HCT116 (cell line): ENCODE measurements at regions not wholly inside any gene's neighbourhood (a gene's known extent, or its start where the extent isn't known, plus 50 kb on each side); places are given as distances from the start of the nearest gene placed in this dataset.

Source experiments
- ATAC-seq: fragments of 200-7000 bp; cut with Tn5 transposase; 2 replicates; pipeline ENCODE4 v1.9.1; 2020; ENCODE audit warnings: mild to moderate bottlenecking, moderate library complexity
- BruUV-seq: library from RNA; stranded (reverse); fragments of 400-500 nt; replicated peaks from 2 replicates; lab custom pipeline; 2021; lab: Mats Ljungman, UMichigan
- CTCF ChIA-PET: fragments of 300-600 bp; sonication (Branson Sonifier 250); formaldehyde crosslinking; loops from one replicate; lab custom pipeline; 2021; ENCODE audit warnings: antibody characterized with exemption; lab: Charles Lee
- POLR2A ChIA-PET: fragments of 300-600, 350-600 bp; sonication (Branson Sonifier 250); formaldehyde crosslinking; loops from one replicate; lab custom pipeline; 2021; ENCODE audit warnings: antibody characterized with exemption; lab: Charles Lee
- RAD21 ChIA-PET, 2 experiments: fragments of 300-600 bp; sonication (Branson Sonifier 250); formaldehyde crosslinking; loops; one replicate each; lab custom pipeline; 2023; ENCODE audit warnings: low total read pairs in 2 of 2; ENCODE audit not compliant: uncharacterized antibody in 2 of 2, unreplicated experiment in 2 of 2, low non-redundant PET in 1 of 2; lab: Charles Lee
- DNase-seq: peaks from one replicate; pipeline ENCODE4 v3.0.0-alpha.2; 2010; ENCODE audit warnings: low read depth, low spot score
- H2AFZ ChIP-seq: fragments of 200-600 bp; shearing (Covaris generic), sonication (generic); 2 replicates; pipeline ENCODE4 v1.6.1; 2017; ENCODE audit warnings: low read depth, mixed run types, mixed read lengths, antibody characterized with exemption, low read length; ENCODE audit not compliant: poor library complexity, severe bottlenecking
- H3K27ac ChIP-seq: 2 replicates; pipeline ENCODE4 v1.5.1; 2012; ENCODE audit warnings: low read depth, low read length
- H3K27me3 ChIP-seq: fragments of 200-600 bp; sonication (generic); 2 replicates; pipeline ENCODE4 v1.6.1; 2016; ENCODE audit warnings: mixed run types, low read length, mixed read lengths; ENCODE audit not compliant: insufficient read depth
- H3K36me3 ChIP-seq, 2 experiments: fragments of 200-500 bp in 1 of 2; fragments of 200-600 bp in 1 of 2; sonication (Bioruptor generic) in 1 of 2; sonication (generic) in 1 of 2; 2 replicates each; pipeline versions ENCODE4 v1.5.1 to v1.6.1; 2014 to 2016; ENCODE audit warnings: low read length in 2 of 2, inconsistent platforms in 1 of 2, mixed read lengths in 1 of 2, mixed run types in 1 of 2; ENCODE audit not compliant: insufficient read depth in 2 of 2, control insufficient read depth in 1 of 2
- H3K4me1 ChIP-seq, 2 experiments: fragments of 200-600 bp in 1 of 2; sonication (generic) in 1 of 2; 2 replicates each; pipeline versions ENCODE4 v1.5.1 to v1.6.1; 2012 to 2017; ENCODE audit warnings: low read length in 2 of 2, inconsistent platforms in 1 of 2, mild to moderate bottlenecking in 1 of 2, mixed read lengths in 1 of 2, mixed run types in 1 of 2, moderate library complexity in 1 of 2; ENCODE audit not compliant: insufficient read depth in 2 of 2, control insufficient read depth in 1 of 2
- H3K4me2 ChIP-seq: fragments of 200-600 bp; sonication (generic); 2 replicates; pipeline ENCODE4 v1.6.1; 2017; ENCODE audit warnings: mixed run types, low read length, mixed read lengths
- H3K4me3 ChIP-seq, 2 experiments: fragments of 200-600 bp in 1 of 2; sonication (generic) in 1 of 2; replicated peaks in 1 of 2; 2 replicates each; pipeline ENCODE4 v1.5.1; 2011 to 2016; ENCODE audit warnings: low read length in 2 of 2, control low read depth in 1 of 2, low read depth in 1 of 2, mild to moderate bottlenecking in 1 of 2, mixed read lengths in 1 of 2, mixed run types in 1 of 2
- H3K79me2 ChIP-seq: fragments of 200-600 bp; sonication (generic); 2 replicates; pipeline ENCODE4 v1.6.1; 2017; ENCODE audit warnings: mild to moderate bottlenecking, mixed run types, low read length, moderate library complexity, mixed read lengths; ENCODE audit not compliant: insufficient read depth
- H3K9ac ChIP-seq: fragments of 200-600 bp; sonication (generic); 2 replicates; pipeline ENCODE4 v1.6.1; 2016; ENCODE audit warnings: low read length, mixed read lengths
- H3K9me2 ChIP-seq: fragments of 200-600 bp; sonication (generic), shearing (Covaris generic); 2 replicates; pipeline ENCODE4 v1.6.1; 2017; ENCODE audit warnings: mixed run types, mild to moderate bottlenecking, moderate library complexity; ENCODE audit not compliant: insufficient read depth
- H3K9me3 ChIP-seq, 2 experiments: fragments of 200-500 bp in 1 of 2; fragments of 200-600 bp in 1 of 2; sonication (Bioruptor generic) in 1 of 2; sonication (generic) in 1 of 2; 2 replicates each; pipeline ENCODE4 v1.6.1; 2014 to 2017; ENCODE audit warnings: low read length in 2 of 2, mixed read lengths in 2 of 2, inconsistent platforms in 1 of 2, low read depth in 1 of 2, mild to moderate bottlenecking in 1 of 2, mixed run types in 1 of 2, moderate library complexity in 1 of 2; ENCODE audit not compliant: control insufficient read depth in 1 of 2, insufficient read depth in 1 of 2
- H4K20me1 ChIP-seq: fragments of 200-600 bp; sonication (generic), shearing (Covaris generic); 2 replicates; pipeline ENCODE4 v1.6.1; 2017; ENCODE audit warnings: mixed run types, mild to moderate bottlenecking, moderate library complexity; ENCODE audit not compliant: insufficient read depth
- CBX3 ChIP-seq: IDR thresholded peaks from 2 replicates; pipeline ENCODE4 v1.6.1; 2012; ENCODE audit warnings: low read depth
- EGR1 ChIP-seq: IDR thresholded peaks from 2 replicates; pipeline ENCODE4 v1.6.1; 2012; ENCODE audit warnings: low read depth
- ELF1 ChIP-seq: IDR thresholded peaks from 2 replicates; pipeline ENCODE4 v1.6.1; 2012; ENCODE audit warnings: low read depth, borderline replicate concordance
- EZH2 ChIP-seq: fragments of 200-600 bp; sonication (generic); IDR thresholded peaks from 2 replicates; pipeline ENCODE4 v1.6.1; 2017; ENCODE audit warnings: antibody characterized with exemption, mixed run types
- EZH2phosphoT487 ChIP-seq: fragments of 200-600 bp; IDR thresholded peaks from 2 replicates; pipeline ENCODE4 v1.6.1; 2018; ENCODE audit warnings: antibody characterized with exemption, borderline replicate concordance
- FOSL1 ChIP-seq: IDR thresholded peaks from 2 replicates; pipeline ENCODE4 v1.6.1; 2012; ENCODE audit warnings: low read depth
- TCF7L2 ChIP-seq: IDR thresholded peaks from 2 replicates; pipeline ENCODE4 v1.7.0; 2011; ENCODE audit warnings: borderline replicate concordance, inconsistent platforms; ENCODE audit not compliant: insufficient read depth, insufficient read length; ENCODE audit errors: extremely low read depth
- YY1 ChIP-seq: IDR thresholded peaks from 2 replicates; pipeline ENCODE4 v1.6.1; 2011; ENCODE audit warnings: low read length, low read depth, moderate library complexity, mild to moderate bottlenecking; ENCODE audit not compliant: insufficient replicate concordance; ENCODE audit errors: extremely low read depth
- intact Hi-C: fragments of 100-400 bp; cut with micrococcal nuclease; formaldehyde crosslinking; loops from 2 replicates; pipeline ENCODE4 v1.10.0; 2022
- TF ChIP-seq, protein P1 (sequence below): IDR thresholded peaks from 2 replicates; pipeline ENCODE4 v1.6.1; 2012; ENCODE audit warnings: low read depth
- TF ChIP-seq, protein P2 (sequence below), 3 experiments: fragments of 200-600 bp in 1 of 3; sonication (generic) in 1 of 3; IDR thresholded peaks in 2 of 3; conservative IDR thresholded peaks in 1 of 3; 2 replicates each; pipeline ENCODE4 v1.5.1; 2012 to 2017; ENCODE audit warnings: low read depth in 2 of 3, low read length in 2 of 3, antibody characterized with exemption in 1 of 3, borderline replicate concordance in 1 of 3, control low read depth in 1 of 3, mild to moderate bottlenecking in 1 of 3, mixed read lengths in 1 of 3, mixed run types in 1 of 3, moderate library complexity in 1 of 3; ENCODE audit not compliant: insufficient read depth in 1 of 3
- TF ChIP-seq, protein P3 (sequence below): IDR thresholded peaks from 2 replicates; pipeline ENCODE4 v1.6.1; 2012

DNA sequence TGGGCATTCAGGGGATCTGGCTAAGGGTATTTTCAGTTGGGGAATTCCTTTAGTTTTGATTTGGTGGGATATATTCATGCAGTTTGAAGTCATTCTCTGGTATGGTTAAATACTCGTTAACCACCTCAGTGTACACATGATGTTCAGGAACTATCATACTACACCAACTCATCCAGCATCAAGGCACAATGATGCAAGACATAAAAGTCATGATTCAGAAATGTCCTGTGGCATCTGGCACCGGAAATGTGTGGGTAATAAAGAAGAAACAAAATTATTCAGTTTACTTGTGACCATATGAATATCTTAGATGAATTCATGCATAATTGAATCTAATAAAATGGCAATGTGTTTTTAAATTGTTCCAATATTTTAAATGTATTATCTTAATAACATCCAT lies 129.0 kb upstream of the BMP5 start:
- Histone ChIP-seq H3K9me3 (no peaks in the 10 kb centered on the region), H3K9me2 (no peaks in the 10 kb centered on the region), H3K27ac (no peak overlapping the region), H3K4me3 (no peak overlapping the region), H3K4me2 (no peak overlapping the region), H3K36me3 (no peaks in the 10 kb centered on the region), H3K4me1 (no peaks in the 10 kb centered on the region), H3K27me3 (no peaks in the 10 kb centered on the region), H4K20me1 (no peaks in the 10 kb centered on the region), H3K9ac (no peak overlapping the region), H3K79me2 (no peaks in the 10 kb centered on the region), H2AFZ (no peak overlapping the region)
- TF ChIP-seq, protein P1, sequence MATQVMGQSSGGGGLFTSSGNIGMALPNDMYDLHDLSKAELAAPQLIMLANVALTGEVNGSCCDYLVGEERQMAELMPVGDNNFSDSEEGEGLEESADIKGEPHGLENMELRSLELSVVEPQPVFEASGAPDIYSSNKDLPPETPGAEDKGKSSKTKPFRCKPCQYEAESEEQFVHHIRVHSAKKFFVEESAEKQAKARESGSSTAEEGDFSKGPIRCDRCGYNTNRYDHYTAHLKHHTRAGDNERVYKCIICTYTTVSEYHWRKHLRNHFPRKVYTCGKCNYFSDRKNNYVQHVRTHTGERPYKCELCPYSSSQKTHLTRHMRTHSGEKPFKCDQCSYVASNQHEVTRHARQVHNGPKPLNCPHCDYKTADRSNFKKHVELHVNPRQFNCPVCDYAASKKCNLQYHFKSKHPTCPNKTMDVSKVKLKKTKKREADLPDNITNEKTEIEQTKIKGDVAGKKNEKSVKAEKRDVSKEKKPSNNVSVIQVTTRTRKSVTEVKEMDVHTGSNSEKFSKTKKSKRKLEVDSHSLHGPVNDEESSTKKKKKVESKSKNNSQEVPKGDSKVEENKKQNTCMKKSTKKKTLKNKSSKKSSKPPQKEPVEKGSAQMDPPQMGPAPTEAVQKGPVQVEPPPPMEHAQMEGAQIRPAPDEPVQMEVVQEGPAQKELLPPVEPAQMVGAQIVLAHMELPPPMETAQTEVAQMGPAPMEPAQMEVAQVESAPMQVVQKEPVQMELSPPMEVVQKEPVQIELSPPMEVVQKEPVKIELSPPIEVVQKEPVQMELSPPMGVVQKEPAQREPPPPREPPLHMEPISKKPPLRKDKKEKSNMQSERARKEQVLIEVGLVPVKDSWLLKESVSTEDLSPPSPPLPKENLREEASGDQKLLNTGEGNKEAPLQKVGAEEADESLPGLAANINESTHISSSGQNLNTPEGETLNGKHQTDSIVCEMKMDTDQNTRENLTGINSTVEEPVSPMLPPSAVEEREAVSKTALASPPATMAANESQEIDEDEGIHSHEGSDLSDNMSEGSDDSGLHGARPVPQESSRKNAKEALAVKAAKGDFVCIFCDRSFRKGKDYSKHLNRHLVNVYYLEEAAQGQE: no peak
- no peak for TF ChIP-seq ELF1
- no peak for TF ChIP-seq EZH2
- TF ChIP-seq YY1: no peak
- TF ChIP-seq, protein P2, sequence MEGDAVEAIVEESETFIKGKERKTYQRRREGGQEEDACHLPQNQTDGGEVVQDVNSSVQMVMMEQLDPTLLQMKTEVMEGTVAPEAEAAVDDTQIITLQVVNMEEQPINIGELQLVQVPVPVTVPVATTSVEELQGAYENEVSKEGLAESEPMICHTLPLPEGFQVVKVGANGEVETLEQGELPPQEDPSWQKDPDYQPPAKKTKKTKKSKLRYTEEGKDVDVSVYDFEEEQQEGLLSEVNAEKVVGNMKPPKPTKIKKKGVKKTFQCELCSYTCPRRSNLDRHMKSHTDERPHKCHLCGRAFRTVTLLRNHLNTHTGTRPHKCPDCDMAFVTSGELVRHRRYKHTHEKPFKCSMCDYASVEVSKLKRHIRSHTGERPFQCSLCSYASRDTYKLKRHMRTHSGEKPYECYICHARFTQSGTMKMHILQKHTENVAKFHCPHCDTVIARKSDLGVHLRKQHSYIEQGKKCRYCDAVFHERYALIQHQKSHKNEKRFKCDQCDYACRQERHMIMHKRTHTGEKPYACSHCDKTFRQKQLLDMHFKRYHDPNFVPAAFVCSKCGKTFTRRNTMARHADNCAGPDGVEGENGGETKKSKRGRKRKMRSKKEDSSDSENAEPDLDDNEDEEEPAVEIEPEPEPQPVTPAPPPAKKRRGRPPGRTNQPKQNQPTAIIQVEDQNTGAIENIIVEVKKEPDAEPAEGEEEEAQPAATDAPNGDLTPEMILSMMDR (IDR thresholded peaks at IDR 0.05 in 2 of 3, conservative IDR thresholded peaks at IDR 0.05 in 1 of 3; ENCODE audit: borderline replicate concordance in 1 of 3, insufficient read depth in 1 of 3, low read depth in 2 of 3, low read length in 2 of 3): no peak
- TF ChIP-seq EZH2phosphoT487: no peak
- TF ChIP-seq EGR1: no peak
- TF ChIP-seq FOSL1: no peak
- no peak for TF ChIP-seq CBX3
- TF ChIP-seq, protein P3, sequence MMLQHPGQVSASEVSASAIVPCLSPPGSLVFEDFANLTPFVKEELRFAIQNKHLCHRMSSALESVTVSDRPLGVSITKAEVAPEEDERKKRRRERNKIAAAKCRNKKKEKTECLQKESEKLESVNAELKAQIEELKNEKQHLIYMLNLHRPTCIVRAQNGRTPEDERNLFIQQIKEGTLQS: no peak
- no peak for TF ChIP-seq TCF7L2
- ChIA-PET RAD21 (no interaction called here), CTCF (no interaction called here), POLR2A (no interaction called here)
- ATAC-seq (no peak), DNase-seq (no peak)
- intact Hi-C loops: no loop called here
- no TSS peak for BruUV-seq
